Stimulated activated CD8-positive, alpha-beta memory T cell treated with anti-CD3 and anti-CD28 coated beads, Interleukin-2, amount 100 ng/mL, for 1 hour (primary cell): ENCODE measurements at regions not wholly inside any gene's neighbourhood (a gene's known extent, or its start where the extent isn't known, plus 50 kb on each side); places are given as distances from the start of the nearest gene placed in this dataset.
"Not testable (repeated sequence)": the region's sequence is repeated elsewhere in the genome, so short reads cannot be mapped to it uniquely, and the experiment has no call there.

Source experiments
- DNase-seq, 2 donors: peaks; one replicate each; pipeline ENCODE4 v3.0.0-alpha.2; 2020; ENCODE audit warnings: low read depth in 2 of 2

GRCh38 chr15:35928847-35929246 lies 382.9 kb upstream of the DPH6 start:
- DNase-seq = no peak

DNA sequence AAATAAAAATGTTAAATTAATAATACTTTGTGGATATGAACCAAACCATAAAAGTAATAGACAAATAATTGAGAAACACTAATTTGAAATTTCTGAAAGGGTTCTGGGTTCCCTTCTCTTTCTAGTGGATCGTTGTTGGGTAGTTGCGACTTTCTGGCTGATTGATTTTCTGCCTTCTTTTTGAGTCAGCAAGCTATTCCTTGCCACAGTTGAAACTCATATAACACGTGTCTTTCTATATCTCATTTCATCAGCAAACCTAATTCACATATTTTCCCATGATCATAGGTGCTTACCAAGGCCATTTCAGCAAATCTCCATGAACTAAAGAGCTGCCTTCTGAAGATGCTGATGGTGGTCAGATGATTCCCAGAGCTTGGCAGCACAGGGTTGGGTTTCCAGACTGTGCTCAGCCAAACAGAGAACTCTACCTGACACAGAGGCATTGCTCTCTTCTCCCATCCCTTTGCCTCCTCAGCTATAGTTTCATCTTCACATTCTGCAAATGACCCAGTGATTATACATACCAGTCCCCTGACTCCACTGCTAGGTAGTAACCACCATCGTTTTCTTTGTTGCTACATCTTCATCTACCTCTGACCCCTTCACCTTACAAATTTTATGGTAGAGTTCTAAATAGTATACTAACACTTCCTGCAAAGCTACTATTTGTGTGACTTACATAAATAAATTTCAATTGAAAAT lies 383.9 kb upstream of the DPH6 start:
- no peak for DNase-seq

DNA sequence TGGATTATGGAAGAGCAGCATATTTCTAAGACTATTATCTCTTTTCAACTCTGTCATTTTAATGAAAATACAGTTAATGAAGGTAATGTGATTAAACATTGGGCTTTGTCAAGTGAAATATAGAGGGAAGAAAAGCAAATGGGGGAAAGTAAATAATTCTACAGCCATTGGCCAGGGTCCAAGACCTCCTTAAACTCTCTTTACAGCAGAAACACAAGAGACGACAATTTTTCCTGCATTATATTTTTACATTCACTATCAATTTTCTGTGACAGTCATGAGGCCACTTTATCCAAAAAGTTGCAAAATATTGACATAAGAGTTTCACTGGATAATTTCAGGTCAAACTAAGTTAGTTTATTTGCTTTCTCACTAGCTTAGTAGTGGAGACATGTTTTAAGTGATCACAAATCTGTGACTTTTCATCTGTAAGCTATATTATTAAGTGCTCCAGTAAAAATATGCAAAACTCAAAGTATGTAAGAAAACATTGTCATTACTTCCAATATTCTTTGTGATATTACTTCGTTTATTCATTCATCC lies 385.9 kb upstream of the DPH6 start:
- no peak for DNase-seq

DNA sequence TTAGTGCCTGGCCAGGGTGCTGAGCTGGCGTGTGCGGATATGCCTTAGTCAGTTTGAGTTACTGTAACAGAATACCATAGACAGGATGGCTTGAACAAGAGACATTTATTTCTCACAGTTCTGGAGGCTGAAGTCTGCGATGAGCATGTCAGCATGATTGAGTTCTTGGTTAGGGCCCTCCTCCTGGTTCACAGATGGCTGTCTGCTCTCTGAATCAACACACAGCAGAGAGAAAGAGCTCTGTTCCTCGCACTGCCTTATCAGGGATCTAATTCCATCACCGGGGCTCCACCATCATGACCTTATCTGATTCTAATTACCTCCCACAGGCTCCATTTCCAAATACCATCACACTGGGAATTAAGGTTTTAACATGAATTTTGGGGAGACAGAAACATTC lies 386.6 kb upstream of the DPH6 start:
- no peak for DNase-seq

DNA sequence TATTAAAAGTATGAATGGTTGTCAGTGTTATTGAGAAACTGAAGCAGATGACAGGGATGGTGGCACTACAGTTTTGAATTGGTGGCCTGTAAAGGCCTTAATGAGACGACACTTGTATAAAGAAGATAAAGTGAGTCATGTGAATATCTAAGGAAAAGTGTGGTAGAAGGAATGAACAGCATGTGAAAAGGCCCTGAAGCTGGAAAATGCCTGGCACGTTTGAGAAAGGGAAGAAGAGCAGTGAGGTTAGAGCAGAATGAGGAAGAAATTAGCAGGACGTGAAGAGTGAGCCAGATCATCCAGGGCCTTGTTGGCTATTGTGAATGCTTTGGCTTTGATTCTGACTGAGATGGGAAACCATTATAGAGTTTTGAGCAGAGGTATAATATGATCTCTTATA lies 387.6 kb upstream of the DPH6 start:
- no peak for DNase-seq

DNA sequence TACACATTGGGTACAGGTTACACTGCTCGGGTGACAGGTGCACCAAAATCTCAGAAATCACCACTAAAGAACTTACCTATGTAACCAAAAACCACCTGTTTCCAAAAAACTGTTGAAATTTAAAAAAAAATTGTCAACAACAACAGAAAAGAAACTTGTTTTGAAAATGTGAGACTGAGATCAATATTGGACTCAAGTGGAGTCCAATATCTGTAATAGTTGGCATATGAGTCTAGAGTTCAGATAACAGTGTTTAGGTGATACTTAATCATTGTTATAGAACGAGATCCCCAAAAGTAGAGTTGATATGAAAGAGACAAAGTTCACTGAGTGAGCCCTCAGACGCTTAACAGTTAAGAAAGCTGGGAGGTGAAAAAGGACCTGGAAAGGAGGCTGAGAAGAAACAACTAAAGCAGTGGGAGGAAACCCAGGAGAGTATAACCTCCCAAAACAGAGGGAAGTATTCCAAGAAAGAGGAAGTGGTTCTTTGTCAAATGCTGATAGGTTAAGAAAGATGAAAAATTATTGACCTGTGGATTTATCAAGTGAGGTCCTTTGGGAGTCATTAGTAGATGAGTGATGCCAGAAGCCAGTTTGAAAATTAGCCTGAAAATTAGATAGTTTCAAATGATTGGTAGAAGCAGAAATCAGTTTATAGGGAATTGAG lies 388.6 kb upstream of the DPH6 start:
- no peak for DNase-seq

DNA sequence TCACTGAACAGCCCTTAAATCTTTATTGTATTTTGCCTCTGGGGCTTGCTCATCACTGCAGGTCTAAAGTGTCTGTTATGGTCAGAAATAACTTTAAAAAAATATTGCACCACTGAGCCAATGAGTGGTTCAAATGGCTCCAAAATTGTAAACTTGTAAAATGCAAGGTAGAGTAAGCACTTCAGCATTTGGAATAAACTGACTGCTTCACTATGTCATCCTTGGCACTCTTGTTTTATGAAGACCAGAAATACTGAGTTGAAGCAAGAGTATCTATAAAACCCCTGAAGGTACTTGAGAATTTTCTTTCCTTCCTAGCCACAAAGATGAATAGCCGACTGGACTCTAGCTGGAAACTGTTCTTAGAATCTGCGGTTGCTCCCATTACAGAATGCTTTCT lies 390.3 kb upstream of the DPH6 start:
- no peak for DNase-seq

- DNase-seq = no peak
Observed at GRCh38 chr15:35937380-35937779, 391.4 kb upstream of the DPH6 start.

DNA sequence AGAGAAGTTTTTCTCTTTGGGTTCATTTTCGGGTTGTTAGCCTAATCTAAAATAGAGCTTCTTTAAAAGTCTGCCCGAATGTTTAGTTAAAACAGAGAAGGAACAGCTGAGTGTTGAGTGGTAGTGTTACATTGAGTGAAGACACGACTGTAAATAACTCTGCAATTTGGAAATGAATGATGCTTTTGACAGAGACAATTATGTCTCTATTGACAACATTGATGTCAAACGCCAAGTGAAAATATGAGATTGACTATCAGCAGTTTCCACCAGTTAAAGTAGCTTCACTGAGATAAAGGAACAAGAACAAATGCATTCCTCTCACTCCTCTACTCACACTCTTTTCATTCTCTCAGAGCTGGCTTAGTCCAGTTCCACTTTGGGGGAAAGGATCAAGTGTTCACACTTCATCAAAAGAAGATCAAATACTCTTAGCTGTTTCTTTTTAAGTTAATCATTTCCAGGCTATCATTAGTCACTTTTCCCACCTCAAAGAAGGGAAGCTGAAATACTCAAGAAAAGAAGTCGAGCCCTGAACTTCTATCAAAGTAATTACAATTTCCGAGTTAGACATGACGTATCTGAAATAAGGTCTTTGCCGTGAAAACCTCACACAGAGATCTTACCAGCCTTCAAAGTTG lies 399.1 kb upstream of the DPH6 start:
- DNase-seq = no peak

GRCh38 chr15:35953424-35953823 lies 407.5 kb upstream of the DPH6 start:
- no peak for DNase-seq

- no peak for DNase-seq
Observed at GRCh38 chr15:35956056-35956455, 410.1 kb upstream of the DPH6 start.

DNA sequence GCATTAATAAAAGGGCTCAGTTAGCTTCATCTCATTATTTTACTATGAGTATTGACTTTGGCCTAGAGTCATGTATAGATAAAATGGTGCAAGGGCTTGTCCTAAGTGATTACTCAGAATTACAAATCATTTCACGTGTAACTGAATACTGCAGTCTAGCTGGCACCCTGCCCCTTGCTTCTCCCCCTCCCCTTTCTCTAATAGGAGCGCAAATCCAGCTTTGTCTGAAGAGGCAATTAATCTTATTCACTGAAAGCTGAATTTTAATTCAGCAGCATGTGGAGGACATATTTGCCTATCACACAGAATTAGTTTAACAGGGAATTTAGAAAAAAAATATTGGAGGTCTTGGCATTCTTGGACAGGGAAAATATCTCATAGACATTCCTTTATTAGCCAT lies 412.1 kb upstream of the DPH6 start:
- no peak for DNase-seq

GRCh38 chr15:35958975-35959374 lies 413.0 kb upstream of the DPH6 start:
- no peak for DNase-seq

DNA sequence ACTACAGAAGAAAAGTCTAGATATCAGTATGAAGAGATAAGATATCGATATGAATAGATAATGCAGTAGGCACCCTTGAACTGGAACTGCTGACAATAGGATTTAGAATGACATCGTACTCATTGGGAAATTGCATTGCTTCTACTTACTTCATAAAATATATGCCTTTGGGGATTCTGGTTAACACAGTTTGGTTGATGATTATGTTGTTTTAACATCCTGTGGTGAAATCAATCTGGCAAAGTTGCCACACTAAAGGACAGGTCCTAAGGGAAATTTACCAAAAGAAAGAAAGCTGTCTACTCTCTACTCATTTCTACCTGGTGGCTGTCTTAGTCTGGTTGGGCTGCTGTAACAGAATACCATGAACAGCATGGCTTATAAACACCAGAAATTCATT lies 417.4 kb upstream of the DPH6 start:
- no peak for DNase-seq

GRCh38 chr15:35966781-35967180 lies 420.8 kb upstream of the DPH6 start:
- DNase-seq = no peak

GRCh38 chr15:35967968-35968367 lies 422.0 kb upstream of the DPH6 start:
- DNase-seq = not testable (repeated sequence)

DNA sequence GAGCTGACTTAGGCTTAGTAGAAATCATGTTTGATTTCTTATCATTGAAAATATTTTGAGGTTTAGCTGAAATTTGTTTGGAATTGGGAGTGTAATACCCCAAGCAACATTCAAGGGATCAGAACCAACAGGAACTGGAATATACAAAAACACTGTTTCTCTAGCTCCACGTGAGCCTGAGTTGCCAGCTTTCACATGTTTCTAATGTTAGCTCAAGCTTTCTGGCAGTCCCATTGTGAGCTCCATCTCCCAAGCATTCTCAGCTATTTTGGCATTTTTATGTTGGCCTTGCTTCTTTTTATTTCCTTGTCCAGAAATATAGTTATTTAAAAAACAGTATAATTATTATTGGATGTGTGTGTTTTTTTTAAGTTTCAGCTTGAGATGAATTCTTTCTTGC lies 427.1 kb upstream of the DPH6 start:
- no peak for DNase-seq

DNA sequence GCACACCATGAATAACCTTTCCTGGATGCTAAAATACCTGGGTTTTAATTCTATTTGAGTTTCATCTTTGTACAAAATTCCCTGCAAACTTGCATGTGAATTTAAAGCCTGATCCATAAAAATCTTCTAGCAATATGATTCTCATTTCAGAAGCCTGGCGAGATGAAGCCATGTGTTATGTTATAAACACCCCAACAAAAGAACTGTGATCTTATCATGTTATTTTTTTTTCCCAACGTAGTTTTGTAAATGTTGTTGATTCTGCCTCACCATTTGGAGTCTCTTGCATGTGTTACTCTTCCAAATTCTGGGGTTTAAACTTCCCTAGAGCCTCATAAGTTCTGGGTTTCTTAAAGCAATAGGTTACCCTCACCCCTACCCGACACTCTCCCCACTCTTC lies 428.1 kb upstream of the DPH6 start:
- no peak for DNase-seq

- DNase-seq = no peak
Observed at GRCh38 chr15:35975941-35976340, 430.0 kb upstream of the DPH6 start.

GRCh38 chr15:35979608-35980007 lies 433.6 kb upstream of the DPH6 start:
- no peak for DNase-seq

DNA sequence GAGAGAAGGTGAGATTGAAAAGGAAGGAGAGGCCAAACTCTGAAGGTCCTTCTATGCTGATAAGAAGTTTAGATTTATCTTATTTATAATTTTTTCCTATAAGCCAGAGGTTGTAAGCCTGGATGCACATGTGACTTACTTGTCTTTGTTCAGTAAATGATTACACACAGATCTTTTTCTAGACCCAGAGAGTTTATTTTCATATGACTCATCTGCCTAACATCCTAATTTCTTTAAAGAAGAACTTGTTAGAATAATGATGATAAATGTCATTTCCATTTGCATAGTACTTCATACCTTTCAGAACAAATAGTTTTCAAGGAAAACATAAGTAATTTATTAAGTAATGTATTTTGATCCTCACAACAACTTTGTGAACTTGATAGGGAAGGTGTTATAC lies 434.8 kb upstream of the DPH6 start:
- no peak for DNase-seq

DNA sequence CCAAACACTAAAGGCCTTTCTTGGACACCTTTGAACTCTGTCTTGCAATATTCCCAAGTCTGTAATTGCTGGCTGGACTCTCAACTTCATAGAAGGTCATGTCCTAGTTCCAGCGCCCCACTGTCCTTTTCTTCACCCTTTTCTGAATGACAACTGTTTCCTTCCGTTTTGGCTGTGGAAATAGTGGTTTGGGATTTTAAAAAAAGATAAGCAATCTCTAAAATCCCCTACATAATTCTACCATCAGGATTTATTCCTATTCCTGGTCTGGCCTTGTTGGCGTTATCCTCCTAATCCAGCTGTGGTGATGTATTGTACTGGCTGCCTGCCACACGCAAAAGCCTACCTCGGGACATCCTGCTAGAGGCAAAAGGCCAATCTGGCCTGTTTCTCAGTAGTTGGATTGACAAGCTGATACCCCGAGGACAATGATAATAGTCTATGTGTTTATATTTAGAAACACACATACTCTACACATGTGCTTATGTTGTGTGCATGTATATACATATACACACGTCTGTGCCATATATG lies 440.3 kb upstream of the DPH6 start:
- DNase-seq = no peak

GRCh38 chr15:35987056-35987455 lies 441.1 kb upstream of the DPH6 start:
- DNase-seq = no peak
